Spleen (tissue), 7 donors: ENCODE measurements at regions not wholly inside any gene's neighbourhood (a gene's known extent, or its start where the extent isn't known, plus 50 kb on each side); places are given as distances from the start of the nearest gene placed in this dataset.

Experiments
- POLR2A ChIP-seq, 3 donors: fragments of 450-650 bp; IDR thresholded peaks; one replicate each; pipeline ENCODE4 v1.5.1; 2017; ENCODE audit warnings: antibody characterized with exemption in 3 of 3, mild to moderate bottlenecking in 1 of 3
- TF ChIP-seq, protein P1 (sequence below), 11 experiments: fragments of 200-600 bp in 7 of 11; fragments of 450-650 bp in 4 of 11; sonication (generic) in 4 of 11; IDR thresholded peaks in 8 of 11; conservative IDR thresholded peaks in 3 of 11; 1 replicate in 7 of 11; 2 replicates in 4 of 11; pipeline versions ENCODE4 v1.4.0 to v1.8.0; 2016 to 2021; ENCODE audit warnings: antibody characterized with exemption in 11 of 11, inconsistent platforms in 4 of 11, mild to moderate bottlenecking in 1 of 11
- donor health status: DM: no; HTN: no; CAD: no; lungs with moderate emphysema.
- donor health status: DM: no; HTN: no; CAD: no.
- donor health status: DM: no; HTN: no; CAD: no.

DNA sequence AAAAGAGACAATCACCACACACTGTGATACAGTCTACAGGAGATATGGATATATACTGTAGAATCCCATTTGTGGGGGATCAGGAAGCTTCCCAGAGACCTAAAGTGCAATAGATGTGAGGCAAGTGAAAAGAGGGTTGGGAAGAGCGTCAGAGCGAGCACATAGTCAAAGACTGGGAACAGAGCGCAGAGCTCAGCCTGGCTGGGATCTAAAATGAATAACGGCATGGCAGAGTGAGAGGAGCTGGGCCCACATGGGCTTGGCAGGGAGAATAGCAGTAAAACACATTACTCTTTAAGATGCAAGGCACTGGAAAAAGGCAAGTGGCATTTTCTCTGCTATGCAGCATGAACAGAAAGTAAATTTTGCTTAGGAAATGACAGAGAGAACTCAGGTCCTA, 52.4 kb upstream of the BCL11A start:
- TF ChIP-seq, protein P1, sequence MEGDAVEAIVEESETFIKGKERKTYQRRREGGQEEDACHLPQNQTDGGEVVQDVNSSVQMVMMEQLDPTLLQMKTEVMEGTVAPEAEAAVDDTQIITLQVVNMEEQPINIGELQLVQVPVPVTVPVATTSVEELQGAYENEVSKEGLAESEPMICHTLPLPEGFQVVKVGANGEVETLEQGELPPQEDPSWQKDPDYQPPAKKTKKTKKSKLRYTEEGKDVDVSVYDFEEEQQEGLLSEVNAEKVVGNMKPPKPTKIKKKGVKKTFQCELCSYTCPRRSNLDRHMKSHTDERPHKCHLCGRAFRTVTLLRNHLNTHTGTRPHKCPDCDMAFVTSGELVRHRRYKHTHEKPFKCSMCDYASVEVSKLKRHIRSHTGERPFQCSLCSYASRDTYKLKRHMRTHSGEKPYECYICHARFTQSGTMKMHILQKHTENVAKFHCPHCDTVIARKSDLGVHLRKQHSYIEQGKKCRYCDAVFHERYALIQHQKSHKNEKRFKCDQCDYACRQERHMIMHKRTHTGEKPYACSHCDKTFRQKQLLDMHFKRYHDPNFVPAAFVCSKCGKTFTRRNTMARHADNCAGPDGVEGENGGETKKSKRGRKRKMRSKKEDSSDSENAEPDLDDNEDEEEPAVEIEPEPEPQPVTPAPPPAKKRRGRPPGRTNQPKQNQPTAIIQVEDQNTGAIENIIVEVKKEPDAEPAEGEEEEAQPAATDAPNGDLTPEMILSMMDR (IDR thresholded peaks at IDR 0.05 in 8 of 11, conservative IDR thresholded peaks at IDR 0.05 in 3 of 11) = no peak
- no peak for TF ChIP-seq POLR2A (IDR thresholded peaks at IDR 0.05)
